Activated B cell treated with CpG ODN at 0.5 μM for 24 hours (primary cell): ENCODE measurements at regions not wholly inside any gene's neighbourhood (a gene's known extent, or its start where the extent isn't known, plus 50 kb on each side); places are given as distances from the start of the nearest gene placed in this dataset.

ENCODE experiments used
- ATAC-seq: fragments of 200-7000 bp; cut with Tn5 transposase; one replicate; pipeline ENCODE4 v1.10.0; 2021; ENCODE audit warnings: low read depth, mild to moderate bottlenecking, moderate library complexity
- CTCF ChIA-PET: fragments of 350-600 bp; sonication (Branson Sonifier 250); formaldehyde crosslinking; loops from one replicate; lab custom pipeline; 2021; ENCODE audit warnings: antibody characterized with exemption; lab: Charles Lee
- POLR2A ChIA-PET: fragments of 350-600 bp; sonication (Branson Sonifier 250); formaldehyde crosslinking; loops from one replicate; lab custom pipeline; 2021; ENCODE audit warnings: antibody characterized with exemption; lab: Charles Lee
- DNase-seq: peaks from one replicate; pipeline ENCODE4 v3.0.0; 2022
- H3K27ac Mint-ChIP-seq: one replicate; pipeline ENCODE4 v1.8.0; 2020; ENCODE audit warnings: mixed read lengths
- H3K27me3 Mint-ChIP-seq: one replicate; pipeline ENCODE4 v1.8.0; 2021; ENCODE audit warnings: mixed read lengths
- H3K36me3 Mint-ChIP-seq: one replicate; pipeline ENCODE4 v1.8.0; 2021; ENCODE audit warnings: low read depth, mixed read lengths
- H3K4me1 Mint-ChIP-seq: one replicate; pipeline ENCODE4 v1.8.0; 2021; ENCODE audit warnings: mixed read lengths
- H3K4me3 Mint-ChIP-seq: one replicate; pipeline ENCODE4 v1.8.0; 2020; ENCODE audit warnings: mild to moderate bottlenecking, mixed read lengths
- H3K9me3 Mint-ChIP-seq: one replicate; pipeline ENCODE4 v1.8.0; 2020; ENCODE audit warnings: mixed read lengths
- CTCF ChIP-seq: fragments of 200-600 bp; IDR thresholded peaks from one replicate; pipeline ENCODE4 v1.8.0; 2022; ENCODE audit warnings: antibody characterized with exemption, mild to moderate bottlenecking
- intact Hi-C: fragments of 100-400 bp; cut with micrococcal nuclease; formaldehyde crosslinking; loops from one replicate; pipeline ENCODE4 v1.15.1; 2024

DNA sequence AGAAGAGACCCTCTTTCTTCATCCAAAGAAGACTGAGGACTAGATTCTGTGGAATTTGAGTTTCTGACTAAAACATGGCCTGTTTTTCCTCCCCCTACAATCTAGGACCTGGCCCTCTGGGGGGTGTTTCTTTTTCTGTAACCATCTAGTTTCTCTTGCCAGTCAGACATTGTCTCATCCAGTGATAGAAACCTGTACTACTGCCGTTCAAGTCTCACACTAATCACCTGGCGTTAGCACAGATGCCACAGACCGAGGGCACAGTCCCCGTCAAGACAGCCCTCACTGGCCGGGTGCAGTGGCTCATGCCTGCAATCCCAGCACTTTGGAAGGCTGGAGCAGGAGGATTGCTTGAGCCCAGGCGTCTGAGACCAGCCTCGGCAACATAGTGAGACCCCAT is 126.9 kb upstream of the NDUFV2 start:
- Mint-ChIP-seq H3K27ac (no peak overlapping the region), H3K4me1 (peaks cover 18% of the 10 kb centered on the region), H3K27me3 (peaks cover 6% of the 10 kb centered on the region), H3K4me3 (no peak overlapping the region), H3K36me3 (no peaks in the 10 kb centered on the region), H3K9me3 (peaks cover 3% of the 10 kb centered on the region)
- ATAC-seq (no peak), DNase-seq (no peak)
- intact Hi-C loops: no loop called here
- TF ChIP-seq CTCF: no peak
- ChIA-PET POLR2A (no interaction called here), CTCF (no interaction called here)

DNA sequence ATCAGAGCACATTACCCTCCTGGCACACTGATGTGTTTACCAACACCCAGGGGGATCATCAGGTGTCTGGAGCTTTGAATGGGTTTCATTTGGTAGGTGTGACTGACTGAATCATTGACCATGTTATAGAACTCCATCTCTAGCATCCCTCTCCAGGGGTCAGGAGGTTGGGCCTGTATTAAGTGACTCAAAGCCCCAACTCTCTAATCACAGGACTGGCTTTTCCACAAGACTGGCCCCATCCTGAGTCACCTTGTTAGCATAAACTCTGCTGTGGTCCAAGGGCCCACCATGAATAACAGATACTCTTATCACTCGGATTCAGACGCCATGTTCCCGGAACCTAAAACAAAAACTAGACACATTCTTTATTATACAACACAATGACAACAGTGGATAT is 125.9 kb upstream of the NDUFV2 start:
- intact Hi-C loops: no loop called here
- Mint-ChIP-seq H3K4me1 (peaks cover 18% of the 10 kb centered on the region), H3K9me3 (peaks cover 3% of the 10 kb centered on the region), H3K4me3 (no peak overlapping the region), H3K36me3 (no peaks in the 10 kb centered on the region), H3K27ac (no peak overlapping the region), H3K27me3 (peaks cover 6% of the 10 kb centered on the region)
- ChIA-PET CTCF (no interaction called here), POLR2A (no interaction called here)
- ATAC-seq (no peak), DNase-seq (no peak)
- TF ChIP-seq CTCF: no peak

- CTCF ChIA-PET: no interaction called here
These were observed 125.3 kb upstream of the NDUFV2 start for GRCh38 chr18:8977166-8977565.

GRCh38 chr18:8977701-8978100 is 124.8 kb upstream of the NDUFV2 start:
- peaks cover 22% of the 10 kb centered on the region for H3K4me1 Mint-ChIP-seq
- peaks cover 5% of the 10 kb centered on the region for H3K27me3 Mint-ChIP-seq
- H3K4me3 Mint-ChIP-seq: no peak overlapping the region
- intact Hi-C loops: no loop called here
- no peak for DNase-seq
- H3K27ac Mint-ChIP-seq: no peak overlapping the region
- ChIA-PET CTCF (interaction anchor here (1.2 kb wide), 1 partner anchor 281 kb away, joined by 3 read pairs; no protein-coding TSS in a partner anchor), POLR2A (no interaction called here)
- no peak for TF ChIP-seq CTCF
- ATAC-seq: no peak
- no peaks in the 10 kb centered on the region for H3K36me3 Mint-ChIP-seq
- peaks cover 3% of the 10 kb centered on the region for H3K9me3 Mint-ChIP-seq

More at GRCh38 chr18:8977166-8977565, 125.3 kb upstream of the NDUFV2 start:
- Mint-ChIP-seq H3K36me3 (no peaks in the 10 kb centered on the region), H3K4me3 (no peak overlapping the region), H3K27ac (no peak overlapping the region), H3K4me1 (peaks cover 19% of the 10 kb centered on the region), H3K27me3 (peaks cover 6% of the 10 kb centered on the region), H3K9me3 (peaks cover 3% of the 10 kb centered on the region)
- no peak for ATAC-seq
- intact Hi-C loops: no loop called here
- DNase-seq: no peak
- no peak for TF ChIP-seq CTCF
- POLR2A ChIA-PET: no interaction called here

DNA sequence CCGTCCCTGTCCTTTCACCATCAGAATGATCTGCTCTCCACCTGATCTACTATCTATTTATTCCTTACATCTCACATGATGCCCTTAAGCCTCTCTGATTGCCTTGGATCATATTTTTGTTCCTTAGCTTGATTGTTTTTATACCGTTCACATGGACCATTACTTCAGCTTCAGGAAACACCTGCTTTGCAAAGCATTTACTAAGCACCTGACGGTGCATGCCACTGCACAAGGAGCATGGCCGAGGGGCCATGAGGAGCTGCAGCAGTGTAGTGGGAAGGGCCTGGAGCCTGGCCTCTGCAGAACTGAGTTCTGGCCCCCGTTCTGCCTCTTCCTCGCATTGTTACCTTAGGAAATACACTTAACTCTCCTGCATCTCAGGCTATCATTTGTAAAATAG is 124.1 kb upstream of the NDUFV2 start:
- intact Hi-C loops: no loop called here
- TF ChIP-seq CTCF: no peak
- H3K4me1 Mint-ChIP-seq: peaks cover 22% of the 10 kb centered on the region
- ATAC-seq (no peak), DNase-seq (no peak)
- no peaks in the 10 kb centered on the region for H3K27me3 Mint-ChIP-seq
- no peak overlapping the region for H3K27ac Mint-ChIP-seq
- POLR2A ChIA-PET: no interaction called here
- no peaks in the 10 kb centered on the region for H3K36me3 Mint-ChIP-seq
- peaks cover 3% of the 10 kb centered on the region for H3K9me3 Mint-ChIP-seq
- H3K4me3 Mint-ChIP-seq: no peak overlapping the region
- CTCF ChIA-PET: interaction anchor here (1.2 to 1.4 kb wide), 2 partner anchors 281 to 324 kb away, joined by 3 to 5 read pairs; no protein-coding TSS in a partner anchor
